Peyer's patch (tissue), 4 donors: ENCODE measurements at regions not wholly inside any gene's neighbourhood (a gene's known extent, or its start where the extent isn't known, plus 50 kb on each side); places are given as distances from the start of the nearest gene placed in this dataset.

Experiments used
- POLR2A ChIP-seq, 2 donors: fragments of 450-650 bp; IDR thresholded peaks; one replicate each; pipeline ENCODE4 v1.5.1; 2017; ENCODE audit warnings: antibody characterized with exemption in 2 of 2, mild to moderate bottlenecking in 2 of 2, moderate library complexity in 2 of 2
- TF ChIP-seq, protein P1 (sequence below), 6 experiments: fragments of 450-650 bp in 4 of 6; fragments of 200-600 bp in 2 of 6; sonication (generic) in 1 of 6; IDR thresholded peaks; one replicate each; pipeline ENCODE4 v1.5.1; 2017 to 2019; ENCODE audit warnings: antibody characterized with exemption in 6 of 6, mild to moderate bottlenecking in 3 of 6, moderate library complexity in 1 of 6

- TF ChIP-seq POLR2A (IDR thresholded peaks at IDR 0.05): no peak
- TF ChIP-seq, protein P1, sequence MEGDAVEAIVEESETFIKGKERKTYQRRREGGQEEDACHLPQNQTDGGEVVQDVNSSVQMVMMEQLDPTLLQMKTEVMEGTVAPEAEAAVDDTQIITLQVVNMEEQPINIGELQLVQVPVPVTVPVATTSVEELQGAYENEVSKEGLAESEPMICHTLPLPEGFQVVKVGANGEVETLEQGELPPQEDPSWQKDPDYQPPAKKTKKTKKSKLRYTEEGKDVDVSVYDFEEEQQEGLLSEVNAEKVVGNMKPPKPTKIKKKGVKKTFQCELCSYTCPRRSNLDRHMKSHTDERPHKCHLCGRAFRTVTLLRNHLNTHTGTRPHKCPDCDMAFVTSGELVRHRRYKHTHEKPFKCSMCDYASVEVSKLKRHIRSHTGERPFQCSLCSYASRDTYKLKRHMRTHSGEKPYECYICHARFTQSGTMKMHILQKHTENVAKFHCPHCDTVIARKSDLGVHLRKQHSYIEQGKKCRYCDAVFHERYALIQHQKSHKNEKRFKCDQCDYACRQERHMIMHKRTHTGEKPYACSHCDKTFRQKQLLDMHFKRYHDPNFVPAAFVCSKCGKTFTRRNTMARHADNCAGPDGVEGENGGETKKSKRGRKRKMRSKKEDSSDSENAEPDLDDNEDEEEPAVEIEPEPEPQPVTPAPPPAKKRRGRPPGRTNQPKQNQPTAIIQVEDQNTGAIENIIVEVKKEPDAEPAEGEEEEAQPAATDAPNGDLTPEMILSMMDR (IDR thresholded peaks at IDR 0.05): no peak
Observed at GRCh38 chr11:112344040-112344413, 83.4 kb upstream of the PLET1 start.
